Upper lobe of left lung (tissue), 6 donors: ENCODE measurements at regions not wholly inside any gene's neighbourhood (a gene's known extent, or its start where the extent isn't known, plus 50 kb on each side); places are given as distances from the start of the nearest gene placed in this dataset.

Source experiments
- ATAC-seq, 2 donors: fragments of 200-7000 bp; cut with Tn5 transposase; one replicate each; pipeline ENCODE4 v1.9.1; 2022; ENCODE audit warnings: mild to moderate bottlenecking in 2 of 2, moderate library complexity in 2 of 2; ENCODE audit not compliant: low FRiP score in 2 of 2
- DNase-seq, 2 donors: peaks; one replicate each; pipeline ENCODE4 v3.0.0-alpha.2; 2019 to 2020
- H3K27ac ChIP-seq, 4 donors: fragments of 200-600 bp; sonication (generic); one replicate each; pipeline ENCODE4 v1.5.1; 2016 to 2019
- H3K27me3 ChIP-seq, 4 donors: fragments of 200-600 bp; sonication (generic); one replicate each; pipeline ENCODE4 v1.5.1; 2017 to 2019
- H3K36me3 ChIP-seq, 4 donors: fragments of 200-600 bp; sonication (generic); one replicate each; pipeline ENCODE4 v1.5.1; 2016 to 2019
- H3K4me1 ChIP-seq, 4 donors: fragments of 200-600 bp; sonication (generic); one replicate each; pipeline ENCODE4 v1.5.1; 2018 to 2019
- H3K4me3 ChIP-seq, 4 donors: fragments of 200-600 bp; sonication (generic); one replicate each; pipeline ENCODE4 v1.5.1; 2017 to 2019; ENCODE audit warnings: mild to moderate bottlenecking in 2 of 4, moderate library complexity in 1 of 4
- H3K9me3 ChIP-seq, 4 donors: fragments of 200-600 bp; sonication (generic); one replicate each; pipeline ENCODE4 v1.5.1; 2018 to 2019
- EP300 ChIP-seq, 4 donors: sonication (generic); formaldehyde crosslinking; IDR thresholded peaks; one replicate each; pipeline ENCODE4 v1.5.1; 2017; ENCODE audit warnings: antibody characterized with exemption in 4 of 4, control low read depth in 2 of 4
- POLR2A ChIP-seq, 4 donors: fragments of 450-650 bp; IDR thresholded peaks; one replicate each; pipeline ENCODE4 v1.5.1; 2016 to 2017; ENCODE audit warnings: antibody characterized with exemption in 4 of 4, mild to moderate bottlenecking in 2 of 4
- POLR2AphosphoS5 ChIP-seq, 2 donors: sonication (generic); formaldehyde crosslinking; IDR thresholded peaks; one replicate each; pipeline ENCODE4 v1.5.1; 2017; ENCODE audit warnings: antibody characterized with exemption in 2 of 2
- WGBS, 2 donors: methylation state at CpG; one replicate each; pipeline ENCODE4 v1.1.5; 2017 to 2018; 5-methylcytosine and 5-hydroxymethylcytosine counted together
- TF ChIP-seq, protein P1 (sequence below), 6 experiments: fragments of 450-650 bp in 4 of 6; fragments of 200-600 bp in 2 of 6; sonication (generic) in 2 of 6; IDR thresholded peaks; one replicate each; pipeline ENCODE4 v1.5.1; 2016 to 2019; ENCODE audit warnings: antibody characterized with exemption in 6 of 6
- donor health status: DM: no; HTN: no; CAD: no; lungs with moderate emphysema.
- donor health status: DM: no; HTN: yes; CAD: no; lungs with severe emphysema.

GRCh38 chr14:34110531-34110930, 159.7 kb upstream of the EGLN3 start:
- TF ChIP-seq, protein P1, sequence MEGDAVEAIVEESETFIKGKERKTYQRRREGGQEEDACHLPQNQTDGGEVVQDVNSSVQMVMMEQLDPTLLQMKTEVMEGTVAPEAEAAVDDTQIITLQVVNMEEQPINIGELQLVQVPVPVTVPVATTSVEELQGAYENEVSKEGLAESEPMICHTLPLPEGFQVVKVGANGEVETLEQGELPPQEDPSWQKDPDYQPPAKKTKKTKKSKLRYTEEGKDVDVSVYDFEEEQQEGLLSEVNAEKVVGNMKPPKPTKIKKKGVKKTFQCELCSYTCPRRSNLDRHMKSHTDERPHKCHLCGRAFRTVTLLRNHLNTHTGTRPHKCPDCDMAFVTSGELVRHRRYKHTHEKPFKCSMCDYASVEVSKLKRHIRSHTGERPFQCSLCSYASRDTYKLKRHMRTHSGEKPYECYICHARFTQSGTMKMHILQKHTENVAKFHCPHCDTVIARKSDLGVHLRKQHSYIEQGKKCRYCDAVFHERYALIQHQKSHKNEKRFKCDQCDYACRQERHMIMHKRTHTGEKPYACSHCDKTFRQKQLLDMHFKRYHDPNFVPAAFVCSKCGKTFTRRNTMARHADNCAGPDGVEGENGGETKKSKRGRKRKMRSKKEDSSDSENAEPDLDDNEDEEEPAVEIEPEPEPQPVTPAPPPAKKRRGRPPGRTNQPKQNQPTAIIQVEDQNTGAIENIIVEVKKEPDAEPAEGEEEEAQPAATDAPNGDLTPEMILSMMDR (IDR thresholded peaks at IDR 0.05): no peak
- TF ChIP-seq POLR2A (IDR thresholded peaks at IDR 0.05) (no peak), POLR2AphosphoS5 (IDR thresholded peaks at IDR 0.05) (no peak), EP300 (IDR thresholded peaks at IDR 0.05) (no peak)
- DNase-seq (no peak), ATAC-seq (no peak)
- Histone ChIP-seq H3K4me3 (no peak overlapping the region), H3K27me3 (no peaks in the 10 kb centered on the region), H3K4me1 (no peaks in the 10 kb centered on the region), H3K36me3 (no peaks in the 10 kb centered on the region), H3K27ac (no peak overlapping the region), H3K9me3 (no peaks in the 10 kb centered on the region)
- WGBS, 2 donors: 54 to 70% methylated on average over 2 of the region's 2 CpGs

DNA sequence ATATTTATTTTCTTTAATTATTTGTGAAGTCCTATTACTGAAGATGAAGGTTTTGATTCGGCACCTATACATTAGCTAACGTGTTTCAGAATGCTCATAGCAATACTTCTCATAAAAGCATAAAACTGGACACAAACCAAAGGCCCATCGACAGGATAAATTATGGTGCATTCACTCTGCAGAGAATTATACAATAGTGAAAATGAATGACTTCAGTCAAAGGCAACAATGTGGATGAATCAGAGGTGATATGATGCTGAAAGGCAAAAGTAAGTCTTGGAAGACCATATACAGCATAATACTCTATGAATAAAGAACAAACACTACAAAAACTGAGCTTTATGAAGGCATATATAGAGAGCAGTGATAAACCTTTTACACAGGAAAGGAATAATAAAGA, 156.6 kb upstream of the EGLN3 start:
- TF ChIP-seq POLR2AphosphoS5 (IDR thresholded peaks at IDR 0.05) (no peak), POLR2A (IDR thresholded peaks at IDR 0.05) (no peak), EP300 (IDR thresholded peaks at IDR 0.05) (no peak)
- TF ChIP-seq, protein P1 (IDR thresholded peaks at IDR 0.05): no peak
- no peak for ATAC-seq
- Histone ChIP-seq H3K9me3 (no peaks in the 10 kb centered on the region), H3K4me1 (no peaks in the 10 kb centered on the region), H3K27ac (no peak overlapping the region), H3K27me3 (no peaks in the 10 kb centered on the region), H3K4me3 (no peak overlapping the region), H3K36me3 (no peaks in the 10 kb centered on the region)
- WGBS, 2 donors: 91 to 92% methylated on average over 3 of the region's 3 CpGs
- no peak for DNase-seq

GRCh38 chr14:34106310-34106709, 155.4 kb upstream of the EGLN3 start:
- WGBS, 2 donors: 73 to 76% methylated on average over 4 of the region's 4 CpGs
- TF ChIP-seq, protein P1 (IDR thresholded peaks at IDR 0.05): no peak
- TF ChIP-seq POLR2AphosphoS5 (IDR thresholded peaks at IDR 0.05) (no peak), POLR2A (IDR thresholded peaks at IDR 0.05) (no peak), EP300 (IDR thresholded peaks at IDR 0.05) (no peak)
- Histone ChIP-seq H3K9me3 (no peaks in the 10 kb centered on the region), H3K4me1 (no peaks in the 10 kb centered on the region), H3K27ac (no peak overlapping the region), H3K36me3 (no peaks in the 10 kb centered on the region), H3K27me3 (no peaks in the 10 kb centered on the region), H3K4me3 (no peak overlapping the region)
- DNase-seq (no peak), ATAC-seq (no peak)

DNA sequence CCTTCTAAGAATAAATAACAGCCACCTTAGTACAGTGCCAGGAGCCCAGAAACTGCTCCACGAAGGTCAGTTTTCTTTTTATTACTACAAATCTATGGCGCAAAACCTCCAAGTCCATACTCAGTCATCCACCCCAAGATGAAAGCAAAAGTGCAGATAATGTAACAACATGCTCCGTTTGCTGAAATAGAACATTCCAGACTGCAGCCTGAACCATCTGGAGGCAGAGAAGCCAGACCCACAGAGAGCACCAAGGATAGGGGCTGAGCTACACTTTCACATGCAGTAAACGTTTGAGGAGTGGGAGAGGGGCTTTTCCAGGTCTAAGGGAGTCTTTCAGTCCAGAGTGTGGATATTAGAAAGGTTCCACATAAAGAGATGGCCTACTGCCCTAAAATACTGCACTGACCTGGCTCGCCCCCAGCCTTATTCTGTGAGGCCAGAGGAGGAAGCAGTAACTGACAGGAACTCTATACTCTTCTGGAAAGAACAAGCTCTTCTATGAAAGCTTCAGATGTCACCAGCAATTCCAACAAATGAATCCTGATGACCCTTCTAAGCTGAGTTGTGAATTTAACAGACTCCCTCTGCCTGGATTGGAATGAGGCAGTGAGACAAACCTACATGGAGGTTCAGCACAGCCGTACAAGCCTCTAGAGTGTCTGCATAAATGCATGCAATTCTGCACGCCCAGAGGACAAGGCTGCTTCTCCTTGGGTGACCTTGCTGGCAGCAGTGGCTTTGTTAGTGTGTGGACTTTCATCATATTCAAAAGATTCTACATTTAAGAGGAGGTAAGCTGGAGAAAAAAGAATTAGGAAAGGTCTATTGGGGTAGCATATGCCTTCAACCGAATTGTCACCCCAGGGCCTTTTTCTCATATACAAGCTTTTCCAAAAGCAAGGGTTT, 153.9 kb upstream of the EGLN3 start:
- DNase-seq (no peak), ATAC-seq (no peak)
- WGBS, 2 donors: 85 to 87% methylated on average over 8 of the region's 8 CpGs
- Histone ChIP-seq H3K4me3 (no peak overlapping the region), H3K36me3 (no peaks in the 10 kb centered on the region), H3K4me1 (no peaks in the 10 kb centered on the region), H3K27me3 (no peaks in the 10 kb centered on the region), H3K9me3 (no peaks in the 10 kb centered on the region), H3K27ac (no peak overlapping the region)
- TF ChIP-seq POLR2A (IDR thresholded peaks at IDR 0.05): no peak
- no peak for TF ChIP-seq POLR2AphosphoS5 (IDR thresholded peaks at IDR 0.05)
- TF ChIP-seq EP300 (IDR thresholded peaks at IDR 0.05): no peak

DNA sequence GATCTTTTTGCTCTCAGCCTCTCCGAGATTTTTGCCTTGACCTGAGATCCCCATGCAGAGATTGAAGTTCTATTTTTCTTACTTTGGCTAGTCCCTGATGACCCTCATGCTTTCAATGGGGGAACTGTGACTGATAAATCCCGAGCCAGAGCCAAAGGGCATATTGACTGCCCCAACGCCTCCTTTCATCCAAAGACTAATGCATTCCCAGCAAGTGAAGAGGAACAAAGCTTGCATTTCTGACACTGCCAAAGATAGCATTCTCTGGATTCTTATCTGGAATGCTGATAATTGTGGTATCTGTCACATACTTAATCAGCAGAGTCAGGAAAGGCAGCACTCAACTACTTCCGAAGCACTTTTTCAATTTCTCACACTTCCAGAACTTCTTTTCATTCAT, 152.3 kb upstream of the EGLN3 start:
- no peak for DNase-seq
- H3K9me3 ChIP-seq: no peaks in the 10 kb centered on the region
- H3K36me3 ChIP-seq: no peaks in the 10 kb centered on the region
- H3K4me3 ChIP-seq: no peak overlapping the region
- TF ChIP-seq, protein P1 (IDR thresholded peaks at IDR 0.05): no peak
- no peak for TF ChIP-seq POLR2A (IDR thresholded peaks at IDR 0.05)
- no peak for TF ChIP-seq EP300 (IDR thresholded peaks at IDR 0.05)
- TF ChIP-seq POLR2AphosphoS5 (IDR thresholded peaks at IDR 0.05): no peak
- 74 to 76% methylated on average over 4 of the region's 4 CpGs for WGBS, 2 donors
- H3K4me1 ChIP-seq: no peaks in the 10 kb centered on the region
- no peak overlapping the region for H3K27ac ChIP-seq
- ATAC-seq: no peak
- H3K27me3 ChIP-seq: no peaks in the 10 kb centered on the region
